Central memory CD8-positive, alpha-beta T cell (primary cell): ENCODE measurements at regions not wholly inside any gene's neighbourhood (a gene's known extent, or its start where the extent isn't known, plus 50 kb on each side); places are given as distances from the start of the nearest gene placed in this dataset.
"Not testable (repeated sequence)": the region's sequence is repeated elsewhere in the genome, so short reads cannot be mapped to it uniquely, and the experiment has no call there.

Experiments used
- ATAC-seq: fragments of 150-1000 bp; cut with Tn5 transposase; replicated peaks from 2 replicates; pipeline ENCODE4 v1.10.0; 2022; ENCODE audit warnings: mild to moderate bottlenecking, moderate FRiP score, moderate number of reproducible peaks; ENCODE audit not compliant: poor library complexity, severe bottlenecking; ENCODE audit errors: extremely low read depth
- DNase-seq, 2 donors: peaks; one replicate each; pipeline ENCODE4 v3.0.0; 2021; ENCODE audit warnings: low spot score in 2 of 2
- H3K27ac Mint-ChIP-seq: one replicate; pipeline ENCODE4 v1.8.0; 2022; ENCODE audit warnings: low read depth, mild to moderate bottlenecking, moderate library complexity, mixed read lengths
- H3K27me3 Mint-ChIP-seq: one replicate; pipeline ENCODE4 v1.8.0; 2022; ENCODE audit warnings: mixed read lengths
- H3K36me3 Mint-ChIP-seq: one replicate; pipeline ENCODE4 v1.8.0; 2022; ENCODE audit warnings: mild to moderate bottlenecking, moderate library complexity, mixed read lengths; ENCODE audit not compliant: insufficient read depth
- H3K4me1 Mint-ChIP-seq: one replicate; pipeline ENCODE4 v1.8.0; 2022; ENCODE audit warnings: mixed read lengths
- H3K4me3 Mint-ChIP-seq: one replicate; pipeline ENCODE4 v1.8.0; 2022; ENCODE audit warnings: mild to moderate bottlenecking, moderate library complexity, mixed read lengths
- H3K9me3 Mint-ChIP-seq: one replicate; pipeline ENCODE4 v1.8.0; 2022; ENCODE audit warnings: mixed read lengths

DNA sequence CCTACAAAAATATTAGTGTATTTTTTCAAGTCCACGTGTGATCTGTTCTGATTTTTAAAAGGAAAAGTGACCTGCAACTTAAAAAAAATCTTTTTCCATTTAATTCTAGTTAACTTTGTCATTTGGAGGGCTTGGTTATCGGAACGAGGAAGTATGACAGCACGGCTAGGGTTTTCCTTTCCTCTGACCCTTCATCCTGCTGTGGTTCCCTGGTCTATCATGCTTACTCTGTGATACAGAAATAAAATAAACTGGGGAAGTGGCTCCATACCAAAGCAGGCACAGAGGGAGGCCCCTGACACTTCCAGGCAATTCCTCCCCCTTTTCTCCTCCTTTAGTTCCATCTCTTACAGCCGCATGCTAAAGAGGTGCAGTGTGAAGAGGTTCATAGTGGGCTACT, 491.3 kb downstream of the EDEM1 start:
- Mint-ChIP-seq H3K27me3 (no peaks in the 10 kb centered on the region), H3K4me3 (no peak overlapping the region), H3K36me3 (no peaks in the 10 kb centered on the region), H3K9me3 (peaks cover 25% of the 10 kb centered on the region), H3K27ac (no peak overlapping the region), H3K4me1 (no peaks in the 10 kb centered on the region)
- ATAC-seq (no peak), DNase-seq (no peak)

DNA sequence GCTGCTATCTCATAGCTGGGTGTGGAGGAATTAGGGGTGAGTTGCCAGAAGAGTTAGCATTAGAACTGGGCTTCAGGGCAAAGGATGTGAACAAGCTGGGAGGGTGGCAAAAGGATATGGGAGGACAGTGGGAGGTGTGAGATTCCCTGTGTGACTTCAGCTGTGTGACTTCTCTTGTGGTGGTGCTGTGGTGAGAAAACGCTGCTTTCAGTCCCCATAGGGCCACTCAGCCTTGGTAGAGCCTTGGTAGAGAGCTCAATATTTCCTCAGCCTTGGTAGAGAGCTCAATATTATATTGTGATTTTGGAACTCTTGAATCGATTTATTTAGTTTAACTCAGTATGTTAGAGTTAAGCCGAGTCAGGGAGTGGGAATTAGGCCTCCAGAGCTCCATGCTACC, 499.7 kb downstream of the EDEM1 start:
- Mint-ChIP-seq H3K27ac (no peak overlapping the region), H3K4me1 (no peaks in the 10 kb centered on the region), H3K36me3 (no peaks in the 10 kb centered on the region), H3K27me3 (no peaks in the 10 kb centered on the region), H3K4me3 (no peak overlapping the region), H3K9me3 (peaks cover 15% of the 10 kb centered on the region)
- no peak for ATAC-seq
- DNase-seq, result no peak

DNA sequence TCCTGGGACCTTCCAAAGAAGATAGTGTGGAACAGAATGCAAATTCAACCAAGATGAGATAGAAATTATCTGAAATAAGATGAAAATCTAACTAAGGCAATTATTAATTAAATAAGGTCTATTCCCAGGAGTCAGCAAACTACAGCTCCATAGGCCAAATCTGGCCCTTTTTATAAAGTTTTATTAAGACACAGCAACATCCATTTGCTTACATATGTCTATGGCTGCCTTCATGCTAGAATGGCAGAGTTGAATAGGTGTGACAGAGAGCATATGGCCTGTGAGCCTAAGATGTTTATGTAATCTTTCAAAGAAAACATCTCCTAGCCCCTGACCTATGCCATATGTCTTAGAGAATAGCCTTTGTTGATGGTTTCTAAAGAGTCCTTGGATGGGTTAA, 503.0 kb downstream of the EDEM1 start:
- DNase-seq (no peak), ATAC-seq (no peak)
- Mint-ChIP-seq H3K4me3 (no peak overlapping the region), H3K4me1 (no peaks in the 10 kb centered on the region), H3K36me3 (no peaks in the 10 kb centered on the region), H3K9me3 (peaks cover 27% of the 10 kb centered on the region), H3K27ac (no peak overlapping the region), H3K27me3 (no peaks in the 10 kb centered on the region)

DNA sequence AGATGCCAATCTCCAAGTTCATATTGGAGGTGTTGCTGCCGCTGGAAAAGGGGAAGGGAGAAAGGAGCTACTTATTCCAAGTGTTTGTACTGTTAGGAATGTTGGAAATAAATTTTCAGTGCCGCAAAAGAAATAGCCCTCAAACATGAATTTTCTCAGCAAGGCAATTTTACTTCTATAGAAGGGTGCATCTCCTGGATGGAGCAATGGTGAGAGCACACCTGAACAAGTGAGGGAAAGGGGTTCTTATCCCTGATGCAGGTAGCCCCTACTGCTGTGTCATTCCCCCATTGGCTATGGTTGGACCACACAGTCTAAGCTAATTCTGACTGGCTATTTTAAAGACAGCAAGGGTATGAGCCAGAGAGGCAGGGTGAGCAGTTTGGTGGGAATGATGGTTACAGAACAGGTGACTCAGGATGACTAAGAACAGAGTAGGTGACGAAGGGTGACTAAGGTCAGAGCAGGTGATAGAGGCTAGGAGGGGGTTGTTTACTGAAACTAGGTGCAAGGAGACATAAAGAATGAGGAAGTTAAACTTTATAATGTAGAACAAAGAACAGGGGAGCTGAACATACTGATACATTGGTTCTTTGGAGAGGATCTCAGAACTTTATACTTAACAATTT, 503.5 kb downstream of the EDEM1 start:
- no peak overlapping the region for H3K27ac Mint-ChIP-seq
- no peaks in the 10 kb centered on the region for H3K36me3 Mint-ChIP-seq
- ATAC-seq (no peak), DNase-seq (no peak)
- peaks cover 23% of the 10 kb centered on the region for H3K9me3 Mint-ChIP-seq
- H3K27me3 Mint-ChIP-seq, result no peaks in the 10 kb centered on the region
- H3K4me3 Mint-ChIP-seq, result no peak overlapping the region
- no peaks in the 10 kb centered on the region for H3K4me1 Mint-ChIP-seq

DNA sequence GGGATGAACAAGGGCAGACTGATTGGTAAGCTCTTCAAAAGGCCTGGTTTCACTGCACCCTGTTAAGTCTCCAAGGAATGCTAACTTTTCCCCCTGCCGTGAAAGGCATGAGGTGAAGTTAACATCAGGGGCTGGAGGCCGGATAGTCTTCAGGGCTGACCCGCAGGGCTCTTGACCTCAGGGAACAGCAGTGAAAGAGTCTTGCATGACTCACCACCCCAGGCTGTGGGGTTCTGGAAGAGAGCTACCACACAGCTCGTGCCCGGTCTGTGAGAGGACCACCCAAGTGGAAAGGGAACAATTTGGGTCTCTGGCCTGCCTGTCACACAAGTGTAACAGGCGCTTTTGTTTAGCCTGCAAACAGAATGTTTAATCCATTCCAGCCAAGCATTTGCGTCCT, 504.9 kb downstream of the EDEM1 start:
- no peaks in the 10 kb centered on the region for H3K36me3 Mint-ChIP-seq

DNA sequence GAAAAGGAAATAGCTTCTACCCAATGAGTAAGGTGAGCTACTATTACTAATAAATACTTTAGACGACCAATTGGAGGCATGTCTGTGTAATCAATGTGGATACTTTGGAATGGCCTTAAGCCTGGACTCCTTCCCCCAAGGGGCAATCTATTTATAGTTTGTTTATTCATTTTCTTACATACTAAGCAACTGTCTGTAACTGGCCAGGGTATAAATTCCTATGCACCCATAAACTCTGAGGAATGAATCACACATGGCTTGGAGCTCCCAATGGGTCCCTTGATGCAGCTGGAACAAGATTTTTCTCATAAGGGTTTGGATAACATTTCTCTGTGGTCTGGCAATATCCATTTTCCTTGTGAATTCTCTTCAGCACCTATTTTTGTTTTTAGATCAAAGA, 506.8 kb downstream of the EDEM1 start:
- DNase-seq, result no peak
- Mint-ChIP-seq H3K9me3 (peaks cover 24% of the 10 kb centered on the region), H3K36me3 (no peaks in the 10 kb centered on the region), H3K4me1 (no peaks in the 10 kb centered on the region), H3K4me3 (no peak overlapping the region), H3K27me3 (no peaks in the 10 kb centered on the region), H3K27ac (no peak overlapping the region)
- ATAC-seq, result no peak

More for the DNA sequence above, 504.9 kb downstream of the EDEM1 start:
- Mint-ChIP-seq H3K4me1 (no peaks in the 10 kb centered on the region), H3K27ac (no peak overlapping the region), H3K4me3 (no peak overlapping the region), H3K27me3 (no peaks in the 10 kb centered on the region), H3K9me3 (peaks cover 22% of the 10 kb centered on the region)
- DNase-seq, result no peak
- ATAC-seq, result no peak

DNA sequence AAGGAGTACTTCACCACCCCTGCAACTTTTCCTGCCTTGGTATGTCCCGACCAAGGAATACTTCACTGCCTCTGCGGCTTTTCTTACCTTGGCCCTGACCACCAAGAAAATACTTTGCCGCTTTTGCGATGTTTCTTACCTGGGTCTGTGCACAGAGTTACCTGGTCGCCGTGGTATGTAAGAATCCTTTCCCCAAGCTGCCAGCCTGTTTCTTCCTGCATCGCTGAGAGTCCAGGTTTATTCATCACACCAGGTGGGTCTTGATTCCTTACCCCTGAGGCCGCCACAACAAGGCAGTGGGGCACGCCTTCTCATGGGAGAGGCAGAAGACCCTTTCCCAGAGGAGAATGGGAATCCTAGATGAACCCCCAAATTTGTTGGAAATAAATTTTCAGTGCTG, 511.3 kb downstream of the EDEM1 start:
- ATAC-seq (no peak), DNase-seq (no peak)
- H3K4me3 Mint-ChIP-seq, result no peak overlapping the region
- no peaks in the 10 kb centered on the region for H3K4me1 Mint-ChIP-seq
- H3K27me3 Mint-ChIP-seq, result no peaks in the 10 kb centered on the region
- H3K9me3 Mint-ChIP-seq, result peaks cover 18% of the 10 kb centered on the region
- no peak overlapping the region for H3K27ac Mint-ChIP-seq
- no peaks in the 10 kb centered on the region for H3K36me3 Mint-ChIP-seq

DNA sequence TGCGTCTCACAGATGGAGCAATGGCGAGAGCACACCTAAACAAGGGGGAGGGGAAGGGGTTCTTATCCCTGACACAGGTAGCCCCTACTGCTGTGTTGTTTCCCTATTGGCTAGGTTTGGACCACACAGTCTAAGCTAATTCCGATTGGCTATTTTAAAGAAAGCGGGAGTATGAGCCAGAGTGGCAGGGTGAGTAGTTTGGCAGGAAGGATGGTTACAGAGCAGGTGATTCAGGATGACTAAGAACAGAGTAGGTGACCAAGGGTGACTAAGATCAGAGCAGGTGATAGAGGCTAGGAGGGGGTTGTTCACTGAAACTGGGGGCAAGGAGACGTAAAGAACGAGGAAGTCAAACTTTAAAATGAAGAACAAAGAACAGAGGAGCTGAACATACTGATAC, 511.8 kb downstream of the EDEM1 start:
- no peak overlapping the region for H3K27ac Mint-ChIP-seq
- H3K4me1 Mint-ChIP-seq, result no peaks in the 10 kb centered on the region
- H3K9me3 Mint-ChIP-seq, result peaks cover 18% of the 10 kb centered on the region
- no peaks in the 10 kb centered on the region for H3K27me3 Mint-ChIP-seq
- no peak for ATAC-seq
- no peak overlapping the region for H3K4me3 Mint-ChIP-seq
- no peak for DNase-seq
- no peaks in the 10 kb centered on the region for H3K36me3 Mint-ChIP-seq

DNA sequence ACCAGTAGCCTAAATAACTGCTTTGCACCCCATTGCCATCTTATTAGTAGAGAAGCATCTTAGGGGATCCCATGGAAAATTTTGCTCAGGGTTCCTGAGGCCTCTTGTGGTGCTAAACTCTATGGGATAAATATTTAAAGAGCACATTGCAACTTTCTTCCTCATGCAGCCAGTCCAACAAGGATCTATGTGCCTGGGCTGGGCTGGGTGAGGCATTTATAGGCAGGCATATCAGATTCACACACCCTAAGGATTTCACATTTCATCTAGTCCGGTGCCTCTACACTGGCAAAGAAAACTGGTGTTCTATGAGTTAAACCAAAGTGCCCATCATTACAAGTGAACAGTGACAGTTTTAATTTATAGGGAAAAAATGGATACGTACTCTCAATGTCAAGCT, 512.3 kb downstream of the EDEM1 start:
- Mint-ChIP-seq H3K27me3 (no peaks in the 10 kb centered on the region), H3K4me3 (no peak overlapping the region), H3K27ac (no peak overlapping the region), H3K4me1 (no peaks in the 10 kb centered on the region), H3K9me3 (peaks cover 18% of the 10 kb centered on the region), H3K36me3 (no peaks in the 10 kb centered on the region)
- DNase-seq, result no peak
- ATAC-seq, result no peak

DNA sequence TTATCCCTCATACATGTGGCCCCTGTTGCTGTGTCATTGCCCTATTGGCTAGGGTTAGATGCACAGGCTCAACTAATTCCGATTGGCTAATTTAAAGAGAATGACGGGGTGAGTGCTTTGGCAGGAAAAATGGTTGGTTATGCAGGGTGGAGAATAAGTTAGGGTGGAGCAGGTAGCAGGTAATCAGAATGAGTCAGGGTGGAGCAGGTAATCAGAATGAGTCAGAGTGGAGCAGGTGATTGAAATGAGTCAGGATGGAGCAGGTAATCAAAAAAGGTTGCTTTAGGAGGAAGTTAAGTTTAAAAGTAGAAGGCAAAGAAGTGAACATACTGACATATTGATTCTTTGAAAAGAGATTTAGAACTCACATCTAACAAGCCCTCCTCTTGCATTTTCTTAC, 513.5 kb downstream of the EDEM1 start:
- not testable (repeated sequence) for H3K36me3 Mint-ChIP-seq, H3K27me3 Mint-ChIP-seq, H3K27ac Mint-ChIP-seq, DNase-seq, H3K4me3 Mint-ChIP-seq, H3K4me1 Mint-ChIP-seq, ATAC-seq
- peaks cover 18% of the 10 kb centered on the region for H3K9me3 Mint-ChIP-seq

DNA sequence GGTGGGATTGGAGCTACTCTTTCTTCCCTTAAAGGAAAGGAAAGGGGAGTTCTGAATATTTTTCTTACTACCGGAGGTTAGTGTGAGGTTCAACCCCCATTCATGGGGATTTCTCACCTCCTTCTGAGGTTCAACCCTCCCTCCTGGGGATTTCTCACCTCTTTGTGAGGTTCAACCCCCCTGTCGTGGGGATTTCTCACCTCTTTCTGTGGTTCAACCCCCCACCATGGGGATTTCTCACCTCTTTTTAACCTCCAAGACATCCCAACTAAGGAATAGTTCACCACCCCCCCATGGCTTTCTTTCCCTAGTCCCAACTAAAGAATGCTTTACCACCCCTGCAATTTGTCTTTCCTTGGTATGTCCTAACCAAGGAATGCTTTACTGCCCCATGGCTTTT, 520.3 kb downstream of the EDEM1 start:
- H3K27ac Mint-ChIP-seq, result no peak overlapping the region
- H3K4me3 Mint-ChIP-seq, result no peak overlapping the region
- peaks cover 21% of the 10 kb centered on the region for H3K9me3 Mint-ChIP-seq
- H3K4me1 Mint-ChIP-seq, result no peaks in the 10 kb centered on the region
- no peak for DNase-seq
- no peaks in the 10 kb centered on the region for H3K36me3 Mint-ChIP-seq
- ATAC-seq, result no peak
- no peaks in the 10 kb centered on the region for H3K27me3 Mint-ChIP-seq

DNA sequence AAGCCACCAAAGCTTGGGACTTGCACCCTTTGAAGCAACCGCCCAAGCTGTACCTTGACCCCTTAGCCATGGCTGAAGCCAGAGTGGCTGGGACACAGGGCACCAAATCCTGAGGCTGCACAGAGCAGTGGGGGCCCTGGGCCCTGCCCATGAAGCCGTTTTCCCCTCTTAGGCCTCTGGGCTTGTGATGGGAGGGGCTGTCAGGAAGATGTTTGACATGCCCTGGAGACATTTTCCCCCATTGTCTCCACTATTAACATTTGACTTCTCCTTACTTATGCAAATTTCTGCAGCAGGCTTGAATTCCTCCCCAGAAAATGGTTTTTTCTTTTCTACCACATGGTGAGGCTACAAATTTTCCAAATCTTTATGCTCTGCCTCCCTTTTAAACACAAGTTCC, 522.2 kb downstream of the EDEM1 start:
- no peak for ATAC-seq
- DNase-seq, result no peak
- Mint-ChIP-seq H3K27ac (no peak overlapping the region), H3K9me3 (peaks cover 25% of the 10 kb centered on the region), H3K36me3 (no peaks in the 10 kb centered on the region), H3K27me3 (no peaks in the 10 kb centered on the region), H3K4me1 (no peaks in the 10 kb centered on the region), H3K4me3 (no peak overlapping the region)

DNA sequence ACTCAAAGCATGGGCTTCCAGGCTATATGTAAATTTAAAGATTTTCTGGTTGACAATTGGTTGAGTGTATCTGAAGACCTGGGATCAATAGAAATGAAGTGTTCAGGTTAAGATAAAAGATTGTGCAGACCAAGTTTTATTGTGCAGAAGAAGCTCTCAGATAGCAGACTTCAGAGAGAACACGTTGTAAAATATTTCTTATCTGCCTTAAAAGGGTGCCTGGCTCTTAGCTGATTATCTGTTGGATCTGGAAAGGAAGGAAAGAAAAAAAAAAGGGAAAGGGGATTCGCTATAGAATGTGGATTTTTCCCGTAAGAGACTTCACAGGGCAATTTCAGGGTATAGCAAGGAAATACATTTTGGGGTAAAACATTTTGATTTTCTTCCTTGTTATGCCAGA, 523.2 kb downstream of the EDEM1 start:
- H3K9me3 Mint-ChIP-seq, result peaks cover 25% of the 10 kb centered on the region
- no peak overlapping the region for H3K27ac Mint-ChIP-seq
- DNase-seq, result no peak
- H3K4me1 Mint-ChIP-seq, result no peaks in the 10 kb centered on the region
- H3K4me3 Mint-ChIP-seq, result no peak overlapping the region
- no peak for ATAC-seq
- no peaks in the 10 kb centered on the region for H3K36me3 Mint-ChIP-seq
- H3K27me3 Mint-ChIP-seq, result no peaks in the 10 kb centered on the region

DNA sequence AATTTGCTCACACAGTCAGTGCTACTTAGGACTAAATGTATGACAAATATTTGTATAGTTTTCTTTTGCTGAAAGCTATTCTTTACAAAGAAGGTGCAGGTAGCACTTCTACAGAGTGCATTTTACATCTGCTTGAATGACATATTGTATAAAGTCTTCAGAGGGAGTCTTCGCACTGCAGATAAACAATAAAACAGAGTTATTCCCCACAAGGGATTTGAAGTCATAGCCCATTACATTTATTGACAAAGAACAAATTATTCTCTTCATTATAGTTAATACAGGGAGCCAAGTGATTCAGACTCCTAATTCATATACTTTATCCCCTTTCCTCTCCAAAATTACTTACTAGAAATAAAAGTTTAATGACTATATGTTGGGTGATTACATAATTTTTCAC, 529.7 kb downstream of the EDEM1 start:
- H3K9me3 Mint-ChIP-seq, result peaks cover 17% of the 10 kb centered on the region
- ATAC-seq, result no peak
- H3K27ac Mint-ChIP-seq, result no peak overlapping the region
- H3K4me3 Mint-ChIP-seq, result no peak overlapping the region
- H3K27me3 Mint-ChIP-seq, result no peaks in the 10 kb centered on the region
- DNase-seq, result no peak
- no peaks in the 10 kb centered on the region for H3K4me1 Mint-ChIP-seq
- no peaks in the 10 kb centered on the region for H3K36me3 Mint-ChIP-seq
